Erythroblast (primary cell): ENCODE measurements at regions not wholly inside any gene's neighbourhood (a gene's known extent, or its start where the extent isn't known, plus 50 kb on each side); places are given as distances from the start of the nearest gene placed in this dataset.

Experiments
- GATA1 ChIP-seq: IDR thresholded peaks from 2 replicates; pipeline ENCODE4 v1.6.1; 2011; ENCODE audit warnings: low read depth, mild to moderate bottlenecking, control low read depth, low read length, moderate library complexity
- POLR2A ChIP-seq: IDR thresholded peaks from 2 replicates; pipeline ENCODE4 v1.6.1; 2011; ENCODE audit warnings: mild to moderate bottlenecking, low read length

DNA sequence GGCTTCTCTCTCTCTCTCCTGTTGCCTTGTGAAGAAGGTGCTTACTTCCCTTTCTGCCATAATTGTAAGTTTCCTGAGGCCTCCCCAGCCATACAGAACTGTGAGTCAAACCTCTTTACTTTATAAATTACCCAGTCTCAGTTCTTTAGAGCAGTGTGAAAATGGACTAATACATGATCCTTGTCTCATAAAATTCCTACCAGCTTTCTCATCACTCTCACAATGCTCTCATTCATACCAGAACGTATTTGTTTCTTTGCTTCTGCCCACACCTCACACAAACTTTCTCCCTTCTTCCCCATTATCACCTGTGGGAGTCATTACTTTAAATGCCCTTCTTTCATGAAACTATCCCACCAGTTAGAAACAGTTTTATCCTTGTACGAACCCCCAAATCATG, 62.7 kb upstream of the ARHGAP42 start:
- TF ChIP-seq POLR2A (no peak), GATA1 (no peak)
